MM.1S (cell line): ENCODE measurements at regions not wholly inside any gene's neighbourhood (a gene's known extent, or its start where the extent isn't known, plus 50 kb on each side); places are given as distances from the start of the nearest gene placed in this dataset.
"Not testable (repeated sequence)": the region's sequence is repeated elsewhere in the genome, so short reads cannot be mapped to it uniquely, and the experiment has no call there.

Source experiments
- CTCF ChIP-seq: fragments of 300-600 bp; sonication (generic); IDR thresholded peaks from 2 replicates; pipeline ENCODE4 v1.5.1; 2016; ENCODE audit warnings: antibody characterized with exemption, low read length, mixed read lengths
- EZH2 ChIP-seq: fragments of 300-600 bp; sonication (generic); optimal IDR thresholded peaks from 2 replicates; pipeline ENCODE3; 2017; ENCODE audit warnings: low read depth, mild to moderate bottlenecking, antibody characterized with exemption, low read length, mixed read lengths

- not testable (repeated sequence) for TF ChIP-seq CTCF, EZH2
Measured at GRCh38 chr15:20440390-20440789, 101.2 kb downstream of the GOLGA6L6 start.
